ENCODE measurements at regions not wholly inside any gene's neighbourhood (a gene's known extent, or its start where the extent isn't known, plus 50 kb on each side); places are given as distances from the start of the nearest gene placed in this dataset.

GRCh38 chr5:101062902-101063301 lies 159.8 kb upstream of the ST8SIA4 start:
- TF ChIP-seq CSRNP3 (CRISPR knock-in tag; IDR thresholded peaks at IDR 0.05): no peak
- no peak for TF ChIP-seq ZNF8 (CRISPR knock-in tag; IDR thresholded peaks at IDR 0.05)
- no peak for TF ChIP-seq PATZ1 (CRISPR knock-in tag; IDR thresholded peaks at IDR 0.05; ENCODE audit: borderline replicate concordance)
- no peak for TF ChIP-seq ISL1 (CRISPR knock-in tag; IDR thresholded peaks at IDR 0.05)
- no peak for TF ChIP-seq RARB (CRISPR knock-in tag; IDR thresholded peaks at IDR 0.05)
- TF ChIP-seq PPARA (CRISPR knock-in tag; IDR thresholded peaks at IDR 0.05; ENCODE audit: borderline replicate concordance): no peak
- TF ChIP-seq POU6F1 (CRISPR knock-in tag; IDR thresholded peaks at IDR 0.05; ENCODE audit: borderline replicate concordance, low read depth): no peak
- TF ChIP-seq ARNTL (CRISPR knock-in tag; IDR thresholded peaks at IDR 0.05; ENCODE audit: borderline replicate concordance, low read depth): no peak
- TF ChIP-seq ZFP3 (CRISPR knock-in tag; IDR thresholded peaks at IDR 0.05): no peak
- TF ChIP-seq ZNF70 (CRISPR knock-in tag; IDR thresholded peaks at IDR 0.05): no peak
- TF ChIP-seq GLIS3 (CRISPR knock-in tag; IDR thresholded peaks at IDR 0.05): no peak
- no peak for TF ChIP-seq TSHZ2 (CRISPR knock-in tag; IDR thresholded peaks at IDR 0.05)
- no peak for TF ChIP-seq ZFP30 (CRISPR knock-in tag; IDR thresholded peaks at IDR 0.05)
- no peak for TF ChIP-seq CREB5 (CRISPR knock-in tag; IDR thresholded peaks at IDR 0.05; ENCODE audit: low read depth)
